ENCODE measurements at regions not wholly inside any gene's neighbourhood (a gene's known extent, or its start where the extent isn't known, plus 50 kb on each side); places are given as distances from the start of the nearest gene placed in this dataset.
"Not testable (repeated sequence)": the region's sequence is repeated elsewhere in the genome, so short reads cannot be mapped to it uniquely, and the experiment has no call there.

DNA sequence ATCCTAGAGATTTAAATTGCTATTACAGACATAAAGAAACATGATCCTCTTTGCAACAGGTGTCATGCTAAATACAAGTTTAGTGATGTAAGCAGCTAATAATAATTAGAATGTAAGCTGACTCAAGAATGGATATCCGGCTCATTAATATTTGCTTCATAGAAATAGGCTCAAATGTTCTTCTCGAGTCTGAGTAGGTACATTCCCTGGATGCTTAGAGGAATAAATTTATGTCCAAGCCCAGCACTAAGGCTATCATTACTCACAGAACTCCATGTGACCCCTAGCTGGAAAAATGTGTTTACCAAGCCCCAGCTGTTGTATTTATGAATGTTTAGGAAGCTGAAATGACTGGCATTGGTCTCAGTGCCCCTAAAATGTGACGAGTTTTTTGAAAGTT lies 87.6 kb upstream of the TSPAN7 start:
- DNase-seq = no peak

DNA sequence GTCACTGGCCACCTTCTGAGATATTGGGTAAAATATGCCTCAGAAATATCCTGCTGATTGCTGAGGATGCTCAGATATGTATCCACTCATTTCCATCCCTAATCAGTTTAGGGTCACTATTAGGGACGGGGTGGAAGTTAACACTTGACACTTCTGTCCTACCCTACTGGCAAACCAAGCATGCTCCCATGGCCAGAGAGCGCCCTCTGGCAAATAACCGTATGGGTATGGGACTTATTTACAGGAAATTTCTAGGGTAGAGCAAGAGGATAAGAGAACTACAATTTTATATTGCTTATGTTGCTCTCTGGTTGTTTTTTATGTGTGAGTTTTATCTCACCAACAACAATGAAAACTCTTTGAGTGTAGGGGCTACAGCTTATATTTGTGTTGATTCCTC lies 86.8 kb upstream of the TSPAN7 start:
- DNase-seq = no peak

DNA sequence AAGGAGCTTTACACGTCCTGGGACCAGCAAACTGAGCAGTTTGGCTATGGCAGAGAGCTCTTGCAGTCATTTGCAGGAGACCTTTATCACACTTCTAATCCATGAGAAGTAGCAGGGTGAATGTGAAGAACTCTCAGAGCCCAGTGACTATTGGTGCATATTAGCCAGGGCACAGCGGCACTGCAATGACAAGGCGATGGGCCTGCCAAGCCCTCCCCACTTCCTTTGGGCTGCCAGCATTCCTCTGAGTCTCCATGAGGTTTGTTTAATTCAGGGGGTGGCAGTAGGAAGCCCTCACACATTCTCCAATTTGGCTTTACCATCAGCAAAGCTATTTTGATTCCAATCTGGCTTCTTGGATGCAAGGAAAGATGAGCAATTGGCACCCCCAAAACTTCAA lies 79.2 kb upstream of the TSPAN7 start:
- DNase-seq = no peak

DNA sequence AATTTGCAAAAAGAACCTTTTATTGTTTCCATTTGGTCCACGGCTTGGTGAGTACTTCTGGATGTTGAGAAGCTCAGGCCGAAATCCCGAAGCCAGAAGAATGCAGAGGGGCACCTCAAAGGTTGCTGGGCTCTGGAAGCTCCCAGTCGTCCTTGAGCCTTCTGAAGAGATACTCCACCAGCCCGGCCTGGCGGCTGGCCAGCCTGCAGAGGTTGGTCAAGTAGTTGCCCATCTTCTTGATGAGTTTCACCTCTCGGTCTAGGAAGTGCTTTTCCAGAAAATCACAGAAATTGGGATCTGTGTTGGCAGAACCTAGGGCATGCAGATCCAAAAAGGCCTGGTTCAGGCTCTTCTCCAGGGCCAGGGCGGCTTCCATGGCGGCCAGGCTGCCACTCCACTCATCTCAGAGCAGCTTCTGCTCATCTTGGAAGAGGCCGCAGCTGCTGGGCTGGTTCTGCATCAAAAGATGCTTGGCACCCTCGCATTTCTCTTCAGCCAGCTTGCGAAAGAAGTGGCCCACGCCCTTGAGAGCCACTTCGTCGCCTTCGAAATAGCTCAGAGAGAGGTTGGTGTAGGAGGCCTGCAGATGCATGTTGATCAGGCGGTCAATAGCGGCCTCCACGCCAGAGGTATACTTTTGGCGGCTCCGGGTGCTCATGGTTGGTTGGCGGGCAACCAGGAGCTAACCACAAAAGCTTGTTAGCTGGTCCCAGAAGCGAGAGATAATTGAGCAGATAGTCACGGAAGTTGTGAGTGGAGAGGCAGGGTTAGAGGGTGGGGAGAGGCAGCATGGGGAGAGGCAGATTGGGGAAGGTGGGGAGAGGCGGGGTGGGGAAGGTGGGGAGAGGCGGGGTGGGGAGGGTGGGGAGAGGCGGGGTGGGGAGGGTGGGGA lies 76.5 kb upstream of the TSPAN7 start:
- DNase-seq = no peak

DNA sequence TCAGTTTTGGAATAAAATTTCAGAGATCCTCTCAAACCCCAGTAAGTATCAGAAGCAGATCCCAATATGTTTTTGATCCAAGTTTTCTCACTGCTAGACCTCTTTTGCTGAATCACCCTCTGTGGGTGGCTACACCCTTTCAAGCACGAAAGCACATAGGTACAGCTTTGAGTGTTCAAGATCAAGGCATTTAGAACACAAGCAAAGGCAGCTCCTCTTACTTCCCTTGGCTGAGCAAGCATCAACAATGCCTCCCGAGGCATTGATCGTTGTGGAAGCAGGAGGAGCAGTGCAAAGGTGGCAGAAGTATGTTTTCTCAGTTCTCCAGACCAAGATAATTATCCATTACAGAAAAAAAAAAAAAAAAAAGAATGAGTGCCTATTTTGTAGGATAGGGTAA lies 72.0 kb upstream of the TSPAN7 start:
- DNase-seq = no peak

DNA sequence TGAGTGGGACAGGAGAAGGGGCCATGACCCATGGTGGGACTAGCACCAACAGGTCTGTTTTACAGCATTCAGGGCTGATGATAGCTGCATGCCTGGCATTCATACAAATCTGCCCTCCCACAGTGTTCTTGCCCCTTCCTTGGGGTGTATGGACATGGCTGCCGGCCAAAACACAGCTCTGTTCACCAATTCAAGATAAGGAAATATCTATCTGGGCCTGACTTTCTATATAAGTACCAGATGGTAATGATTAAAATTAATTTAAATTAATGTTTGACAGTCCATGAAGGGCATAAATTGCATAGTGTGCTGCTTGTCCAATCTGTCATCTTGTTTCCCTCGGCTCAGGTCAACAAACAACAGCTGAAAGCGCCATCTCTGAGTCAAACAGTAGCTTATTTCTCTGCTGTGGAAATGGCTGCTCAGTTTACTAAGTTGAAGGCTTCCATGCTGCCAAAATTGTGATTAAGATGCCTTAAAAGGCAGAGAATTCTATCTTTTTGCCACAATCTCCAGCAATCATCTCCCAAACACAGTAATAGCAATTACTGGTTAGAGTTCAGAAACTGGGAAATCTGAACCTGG lies 67.0 kb upstream of the TSPAN7 start:
- peak; percentile 82 for DNase-seq

DNA sequence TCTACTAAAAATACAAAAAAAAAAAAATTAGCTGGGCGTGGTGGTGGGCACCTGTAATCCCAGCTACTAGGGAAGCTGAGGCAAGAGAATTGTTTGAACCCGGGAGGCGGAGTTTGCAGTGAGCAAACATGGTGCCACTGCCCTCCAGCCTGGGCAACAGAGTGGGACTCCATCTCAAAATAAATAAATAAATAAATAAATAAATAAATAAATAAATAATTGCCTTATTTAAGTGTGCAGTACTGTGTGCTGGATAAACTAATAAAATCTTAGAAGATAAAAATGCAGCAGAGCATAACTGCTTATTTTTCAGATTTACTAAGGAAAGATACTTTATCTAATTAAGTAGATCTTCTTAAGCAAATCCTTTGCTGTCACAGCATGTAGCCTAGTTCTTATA lies 61.7 kb upstream of the TSPAN7 start:
- not testable (repeated sequence) for DNase-seq

DNA sequence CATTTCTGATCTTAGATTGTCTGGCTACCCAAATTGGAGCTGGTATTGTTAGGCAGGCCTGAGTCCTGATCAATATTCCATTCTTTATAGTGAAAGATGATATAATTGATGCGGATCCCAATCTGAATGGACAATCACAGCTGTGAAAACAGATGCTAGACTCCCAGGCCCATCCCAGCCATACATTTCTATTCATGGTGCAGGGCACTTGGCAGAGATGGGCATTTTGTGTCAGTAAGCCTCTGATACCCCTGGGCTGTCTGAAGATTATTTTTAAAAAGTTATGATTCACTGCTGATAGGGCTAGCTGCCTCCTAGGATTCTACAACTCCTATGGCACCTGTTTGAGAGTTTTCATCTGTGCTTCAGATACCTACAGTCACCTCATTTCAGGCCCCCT lies 61.2 kb upstream of the TSPAN7 start:
- no peak for DNase-seq

DNA sequence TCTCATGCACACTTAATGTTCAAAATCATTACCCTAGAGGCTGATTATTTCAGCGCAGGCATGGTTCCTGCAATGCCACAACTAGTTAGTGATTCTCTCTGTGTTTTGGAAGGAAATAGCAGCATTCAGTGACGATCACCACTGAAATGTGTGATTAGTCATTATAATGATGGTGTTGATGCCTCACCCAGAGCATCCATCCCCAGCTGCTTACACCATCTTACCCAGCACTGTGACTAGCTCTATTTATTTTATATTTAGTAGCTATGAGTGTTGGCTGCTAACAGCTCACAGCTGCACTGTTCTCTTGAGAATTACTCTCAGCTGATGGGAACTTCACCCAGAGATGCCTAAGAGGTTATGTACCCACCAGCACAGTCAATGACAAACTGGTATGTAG lies 60.5 kb upstream of the TSPAN7 start:
- DNase-seq = no peak

DNA sequence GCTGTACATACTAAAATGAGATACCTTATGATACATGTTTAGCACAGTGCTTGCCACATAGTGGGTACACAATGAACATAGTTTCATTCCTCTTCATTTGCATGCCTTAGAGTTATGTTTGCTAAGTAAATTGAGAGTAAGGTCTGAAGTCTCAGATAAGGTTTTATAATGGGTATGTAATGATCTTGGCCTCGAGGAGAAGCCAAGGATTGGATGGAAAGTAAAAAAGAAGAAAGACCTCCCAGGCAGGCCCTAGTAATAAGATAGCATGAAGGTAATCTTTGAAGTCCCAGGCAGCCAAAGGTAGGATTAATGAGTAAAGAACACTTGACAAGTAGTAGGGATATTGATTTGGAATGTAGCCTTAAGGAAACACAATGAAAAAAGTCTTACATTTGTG lies 55.8 kb upstream of the TSPAN7 start:
- DNase-seq = no peak
